ENCODE measurements at regions not wholly inside any gene's neighbourhood (a gene's known extent, or its start where the extent isn't known, plus 50 kb on each side); places are given as distances from the start of the nearest gene placed in this dataset.
"Not testable (repeated sequence)": the region's sequence is repeated elsewhere in the genome, so short reads cannot be mapped to it uniquely, and the experiment has no call there.

DNA sequence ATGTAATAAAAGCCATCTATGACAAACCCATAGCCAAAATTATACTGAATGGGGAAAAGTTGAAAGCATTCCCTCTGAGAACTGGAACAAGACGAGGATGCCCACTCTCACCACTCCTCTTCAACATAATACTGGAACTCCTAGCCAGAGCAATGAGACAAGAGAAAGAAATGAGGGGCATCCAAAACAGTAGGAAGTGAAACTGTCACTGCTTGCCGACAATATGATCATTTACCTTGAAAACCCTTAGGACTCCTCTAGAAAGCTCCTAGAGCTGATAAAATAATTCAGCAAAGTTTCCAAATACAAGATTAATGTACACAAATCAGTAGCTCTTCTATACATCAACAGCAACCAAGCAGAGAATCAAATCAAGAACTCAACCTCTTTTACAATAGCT, 241.0 kb upstream of the ZEB2 start:
- not testable (repeated sequence) for H2AFZ ChIP-seq; H3K9me3 Mint-ChIP-seq; H3K27ac Mint-ChIP-seq; H3K4me3 Mint-ChIP-seq; H3K4me1 ChIP-seq (ENCODE audit: insufficient read depth); H3K36me3 ChIP-seq (ENCODE audit: insufficient read depth); H3K79me2 ChIP-seq (replicated peaks; ENCODE audit: insufficient read depth); H3F3A ChIP-seq (replicated peaks; ENCODE audit: low read depth); H3K9me2 ChIP-seq (ENCODE audit: insufficient read depth); H3K27me3 ChIP-seq (ENCODE audit: insufficient read depth); H3K36me3 Mint-ChIP-seq (ENCODE audit: low read depth); H3K27me3 Mint-ChIP-seq (ENCODE audit: insufficient read depth, low read depth, poor library complexity); H3K4me3 ChIP-seq; DNase-seq (ENCODE audit: low spot score); H3K27ac ChIP-seq (ENCODE audit: low read depth); ATAC-seq; H3K4me1 Mint-ChIP-seq; H4K20me1 ChIP-seq (replicated peaks; ENCODE audit: insufficient read depth); H3K4me2 ChIP-seq

DNA sequence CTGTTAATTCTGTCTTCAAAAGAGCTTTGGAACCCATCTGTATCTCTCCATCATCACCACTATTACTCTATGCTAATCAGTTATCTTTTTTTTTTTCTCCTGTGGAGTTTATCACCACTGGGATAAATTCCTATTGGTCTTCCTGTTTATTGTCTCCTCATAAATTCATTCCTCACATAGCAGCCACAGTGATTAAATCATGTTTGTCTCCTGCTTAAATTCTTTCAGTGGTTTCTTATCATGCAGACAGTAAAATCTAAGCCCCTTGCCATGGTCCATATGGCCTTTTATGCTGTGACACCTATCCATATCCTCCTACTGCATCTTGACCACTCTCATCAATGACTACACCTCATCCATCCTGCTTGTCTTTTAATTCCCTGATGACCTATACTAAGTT, 239.8 kb upstream of the ZEB2 start:
- no peak overlapping the region for H3K4me3 Mint-ChIP-seq
- Histone ChIP-seq H4K20me1 (replicated peaks; ENCODE audit: insufficient read depth) (no peaks in the 10 kb centered on the region), H3K79me2 (replicated peaks; ENCODE audit: insufficient read depth) (no peaks in the 10 kb centered on the region), H3K27ac (ENCODE audit: low read depth) (no peak overlapping the region), H3K4me2 (no peak overlapping the region), H3K36me3 (ENCODE audit: insufficient read depth) (no peaks in the 10 kb centered on the region), H2AFZ (no peak overlapping the region), H3K27me3 (ENCODE audit: insufficient read depth) (no peaks in the 10 kb centered on the region), H3K4me1 (ENCODE audit: insufficient read depth) (peaks cover 5% of the 10 kb centered on the region; the same call in 1 of the 2 replicates), H3F3A (replicated peaks; ENCODE audit: low read depth) (no peaks in the 10 kb centered on the region), H3K9me2 (ENCODE audit: insufficient read depth) (peaks cover 5% of the 10 kb centered on the region; the same call in 1 of the 2 replicates), H3K4me3 (no peak overlapping the region)
- peaks cover 1% of the 10 kb centered on the region for H3K27me3 Mint-ChIP-seq (ENCODE audit: insufficient read depth, low read depth, poor library complexity)
- no peak for DNase-seq (ENCODE audit: low spot score)
- ATAC-seq = no peak
- H3K27ac Mint-ChIP-seq = no peak overlapping the region
- H3K36me3 Mint-ChIP-seq (ENCODE audit: low read depth) = no peaks in the 10 kb centered on the region
- H3K4me1 Mint-ChIP-seq = peaks cover 9% of the 10 kb centered on the region
- TF ChIP-seq NANOG (IDR thresholded peaks at IDR 0.05; ENCODE audit: borderline replicate concordance) (no peak), CREB1 (CRISPR knock-in tag; IDR thresholded peaks at IDR 0.05; ENCODE audit: low read depth) (no peak)
- TF ChIP-seq, protein P1, sequence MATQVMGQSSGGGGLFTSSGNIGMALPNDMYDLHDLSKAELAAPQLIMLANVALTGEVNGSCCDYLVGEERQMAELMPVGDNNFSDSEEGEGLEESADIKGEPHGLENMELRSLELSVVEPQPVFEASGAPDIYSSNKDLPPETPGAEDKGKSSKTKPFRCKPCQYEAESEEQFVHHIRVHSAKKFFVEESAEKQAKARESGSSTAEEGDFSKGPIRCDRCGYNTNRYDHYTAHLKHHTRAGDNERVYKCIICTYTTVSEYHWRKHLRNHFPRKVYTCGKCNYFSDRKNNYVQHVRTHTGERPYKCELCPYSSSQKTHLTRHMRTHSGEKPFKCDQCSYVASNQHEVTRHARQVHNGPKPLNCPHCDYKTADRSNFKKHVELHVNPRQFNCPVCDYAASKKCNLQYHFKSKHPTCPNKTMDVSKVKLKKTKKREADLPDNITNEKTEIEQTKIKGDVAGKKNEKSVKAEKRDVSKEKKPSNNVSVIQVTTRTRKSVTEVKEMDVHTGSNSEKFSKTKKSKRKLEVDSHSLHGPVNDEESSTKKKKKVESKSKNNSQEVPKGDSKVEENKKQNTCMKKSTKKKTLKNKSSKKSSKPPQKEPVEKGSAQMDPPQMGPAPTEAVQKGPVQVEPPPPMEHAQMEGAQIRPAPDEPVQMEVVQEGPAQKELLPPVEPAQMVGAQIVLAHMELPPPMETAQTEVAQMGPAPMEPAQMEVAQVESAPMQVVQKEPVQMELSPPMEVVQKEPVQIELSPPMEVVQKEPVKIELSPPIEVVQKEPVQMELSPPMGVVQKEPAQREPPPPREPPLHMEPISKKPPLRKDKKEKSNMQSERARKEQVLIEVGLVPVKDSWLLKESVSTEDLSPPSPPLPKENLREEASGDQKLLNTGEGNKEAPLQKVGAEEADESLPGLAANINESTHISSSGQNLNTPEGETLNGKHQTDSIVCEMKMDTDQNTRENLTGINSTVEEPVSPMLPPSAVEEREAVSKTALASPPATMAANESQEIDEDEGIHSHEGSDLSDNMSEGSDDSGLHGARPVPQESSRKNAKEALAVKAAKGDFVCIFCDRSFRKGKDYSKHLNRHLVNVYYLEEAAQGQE (IDR thresholded peaks at IDR 0.05; ENCODE audit: unreplicated experiment) = no peak
- no peaks in the 10 kb centered on the region for H3K9me3 Mint-ChIP-seq

DNA sequence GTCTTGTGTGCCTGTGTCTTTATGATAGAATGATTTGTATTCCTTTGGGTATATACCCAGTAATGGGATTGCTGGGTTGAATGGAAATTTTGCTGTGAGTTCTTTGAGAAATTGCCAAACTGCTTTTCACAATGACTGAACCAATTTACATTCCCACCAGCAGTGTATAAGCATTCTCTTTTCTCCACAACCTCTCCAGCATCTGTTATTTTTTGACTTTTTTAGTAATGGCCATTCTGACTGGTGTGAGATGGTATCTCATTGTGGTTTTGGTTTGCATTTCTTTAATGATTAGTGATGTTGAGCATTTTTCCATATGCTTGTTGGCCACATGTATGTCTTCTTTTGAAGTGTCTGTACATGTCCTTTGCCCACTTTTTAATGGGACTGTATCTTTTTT, 238.3 kb upstream of the ZEB2 start:
- not testable (repeated sequence) for H3F3A ChIP-seq (replicated peaks; ENCODE audit: low read depth); H3K79me2 ChIP-seq (replicated peaks; ENCODE audit: insufficient read depth); H3K4me3 Mint-ChIP-seq; ATAC-seq; H3K27ac ChIP-seq (ENCODE audit: low read depth); H3K27ac Mint-ChIP-seq; H3K36me3 ChIP-seq (ENCODE audit: insufficient read depth); H3K4me2 ChIP-seq; DNase-seq (ENCODE audit: low spot score); H3K9me2 ChIP-seq (ENCODE audit: insufficient read depth); H3K27me3 ChIP-seq (ENCODE audit: insufficient read depth); H3K36me3 Mint-ChIP-seq (ENCODE audit: low read depth); H4K20me1 ChIP-seq (replicated peaks; ENCODE audit: insufficient read depth); H3K4me1 Mint-ChIP-seq; H2AFZ ChIP-seq; H3K4me1 ChIP-seq (ENCODE audit: insufficient read depth); H3K9me3 Mint-ChIP-seq; H3K27me3 Mint-ChIP-seq (ENCODE audit: insufficient read depth, low read depth, poor library complexity); H3K4me3 ChIP-seq

Data from GM23338 (cell line).